HG03280 (cell line): ENCODE measurements at regions not wholly inside any gene's neighbourhood (a gene's known extent, or its start where the extent isn't known, plus 50 kb on each side); places are given as distances from the start of the nearest gene placed in this dataset.
"Not testable (repeated sequence)": the region's sequence is repeated elsewhere in the genome, so short reads cannot be mapped to it uniquely, and the experiment has no call there.

Source experiments
- ATAC-seq: cut with Tn5 transposase; IDR thresholded peaks from one replicate; pipeline ENCODE4 v1.9.1; 2021; ENCODE audit warnings: mild to moderate bottlenecking, moderate library complexity; ENCODE audit not compliant: unreplicated experiment

DNA sequence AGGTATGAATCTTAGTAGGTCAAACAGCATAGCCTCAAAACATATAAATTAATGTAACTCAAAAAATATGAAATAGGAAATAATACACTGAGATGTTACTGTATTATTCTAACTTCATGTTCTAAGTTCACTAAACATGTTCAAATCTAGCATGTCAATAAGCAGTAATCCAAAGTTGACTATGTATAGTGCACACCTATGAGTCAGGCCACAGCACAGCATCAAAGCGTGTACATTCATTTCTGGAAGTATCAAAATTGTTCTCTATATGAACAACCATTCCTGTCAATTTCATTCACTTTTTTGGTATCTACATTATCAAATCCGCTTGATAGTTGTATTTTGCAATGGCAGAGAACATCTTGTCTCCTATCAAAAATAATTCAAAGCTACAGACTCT lies 418.9 kb upstream of the POM121L12 start:
- ATAC-seq: no peak

DNA sequence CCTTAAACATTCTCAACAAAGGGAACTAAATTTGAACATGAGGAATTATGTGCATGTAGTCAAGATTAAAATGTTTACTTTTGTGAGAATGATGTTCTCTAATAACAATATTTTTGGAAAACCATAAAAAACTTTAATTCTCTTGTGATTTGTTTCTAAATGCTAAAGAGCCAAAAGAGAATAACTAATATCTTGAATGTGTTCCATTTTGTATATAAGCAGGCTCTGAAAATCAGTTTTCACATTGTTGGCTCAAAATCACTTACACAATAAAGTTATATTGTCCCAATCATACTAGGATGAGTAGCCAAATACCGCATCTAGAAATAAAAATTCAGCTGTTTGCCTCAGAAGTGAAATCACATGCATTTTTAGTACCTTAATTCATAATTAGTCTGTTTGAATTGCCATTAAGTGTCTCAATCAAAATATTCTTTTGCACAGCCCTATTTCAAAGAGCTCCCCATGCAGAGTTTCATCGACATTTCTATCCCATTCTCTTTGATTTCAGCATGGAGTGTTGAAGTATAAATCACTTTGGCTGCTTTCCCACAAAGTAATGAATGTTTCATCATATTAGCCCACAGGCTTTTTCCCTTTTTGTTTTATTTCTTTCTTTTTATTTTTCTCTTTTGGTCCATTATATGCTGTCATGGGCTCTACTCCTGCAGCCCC lies 420.3 kb upstream of the POM121L12 start:
- no peak for ATAC-seq

DNA sequence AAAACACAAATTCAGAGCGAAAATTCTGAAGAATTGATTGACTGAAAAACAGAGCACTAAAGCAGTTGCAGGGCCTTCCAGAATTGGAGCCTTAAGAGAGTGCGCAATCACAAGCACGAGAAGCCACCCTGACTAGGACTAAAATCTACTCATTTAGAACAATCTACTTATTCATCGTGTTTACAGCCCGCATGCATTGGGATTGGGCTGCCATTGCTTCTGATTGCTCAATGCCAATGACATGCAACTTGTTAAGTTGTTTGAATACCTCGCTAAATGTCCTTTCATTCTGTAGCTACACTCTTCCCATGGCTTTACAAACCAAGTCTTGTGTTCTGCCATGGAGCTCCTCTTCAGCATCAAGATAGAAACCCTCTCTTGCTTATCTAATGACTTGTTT lies 425.9 kb upstream of the POM121L12 start:
- ATAC-seq: no peak

DNA sequence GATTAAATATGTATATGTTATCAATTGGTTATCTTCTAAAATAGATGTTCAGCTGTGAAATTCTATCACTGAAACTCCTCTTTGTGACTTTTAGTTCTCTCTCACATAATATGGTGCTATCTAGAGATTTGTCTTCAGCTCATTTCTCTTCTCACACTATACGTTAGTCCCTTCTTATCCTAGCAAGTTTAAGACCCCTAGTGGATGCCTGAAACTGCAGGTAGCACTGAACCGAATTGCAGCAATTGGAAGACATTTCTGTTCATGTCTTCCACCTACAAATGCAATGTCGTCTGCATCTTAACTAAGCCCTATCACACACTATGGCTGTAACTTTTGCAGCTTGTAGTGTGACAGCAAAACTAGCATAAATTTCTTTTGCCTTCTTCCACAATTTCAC lies 442.7 kb upstream of the POM121L12 start:
- no peak for ATAC-seq

DNA sequence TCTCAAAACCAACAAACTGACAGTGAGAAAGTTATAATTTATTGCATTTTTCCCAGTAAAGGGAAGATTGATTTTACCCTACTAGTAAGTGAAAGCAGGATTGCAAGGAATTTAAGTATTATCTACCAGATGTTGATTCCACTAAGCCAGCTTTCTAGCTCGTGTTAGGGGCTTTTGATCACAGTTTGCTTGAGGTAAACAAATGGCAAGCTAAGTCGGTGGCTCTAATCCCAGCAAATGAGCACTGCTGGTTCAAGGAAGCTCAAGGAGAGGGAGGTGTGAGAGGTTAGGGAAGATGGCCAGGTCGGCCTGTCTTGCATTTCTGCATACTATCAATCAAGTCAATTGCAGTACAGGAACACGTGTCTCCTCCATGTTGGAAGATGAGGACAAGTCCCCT lies 448.7 kb upstream of the POM121L12 start:
- ATAC-seq: no peak

DNA sequence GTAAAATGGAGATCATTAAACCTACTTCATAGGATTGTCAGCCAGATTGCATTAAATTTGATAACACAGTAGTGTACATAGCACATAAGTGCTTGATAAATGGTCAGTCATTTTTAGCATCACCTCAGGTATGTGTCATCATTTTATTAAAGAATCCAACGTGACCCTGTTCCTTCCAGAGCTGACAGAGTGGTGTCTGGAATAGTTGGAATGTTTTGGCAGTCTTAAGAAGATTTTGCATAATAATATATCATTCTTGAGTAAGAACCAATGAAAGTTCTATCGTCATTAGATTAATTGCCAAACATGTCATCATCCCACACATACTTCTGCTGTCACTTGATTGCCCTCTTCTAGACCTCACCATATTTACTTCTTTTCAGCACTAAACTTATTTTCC lies 451.4 kb upstream of the POM121L12 start:
- ATAC-seq: no peak

DNA sequence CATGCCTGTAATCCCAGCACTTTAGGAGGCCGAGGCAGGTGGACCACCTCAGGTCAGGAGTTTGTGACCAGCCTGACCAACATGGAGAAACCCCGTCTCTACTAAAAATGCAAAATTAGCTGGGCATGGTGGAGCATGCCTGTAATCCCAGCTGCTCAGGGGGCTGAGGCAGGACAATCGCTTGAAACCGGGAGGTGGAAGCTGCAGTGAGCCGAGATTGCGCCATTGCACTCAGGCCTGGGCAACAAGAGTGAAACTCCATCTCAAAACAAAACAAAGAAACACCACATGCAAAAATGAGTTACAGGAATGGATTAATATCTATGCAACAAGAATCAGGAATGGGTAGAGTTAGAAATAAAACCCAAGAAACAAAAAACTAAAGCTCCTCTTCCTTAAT lies 462.3 kb upstream of the POM121L12 start:
- ATAC-seq: not testable (repeated sequence)

DNA sequence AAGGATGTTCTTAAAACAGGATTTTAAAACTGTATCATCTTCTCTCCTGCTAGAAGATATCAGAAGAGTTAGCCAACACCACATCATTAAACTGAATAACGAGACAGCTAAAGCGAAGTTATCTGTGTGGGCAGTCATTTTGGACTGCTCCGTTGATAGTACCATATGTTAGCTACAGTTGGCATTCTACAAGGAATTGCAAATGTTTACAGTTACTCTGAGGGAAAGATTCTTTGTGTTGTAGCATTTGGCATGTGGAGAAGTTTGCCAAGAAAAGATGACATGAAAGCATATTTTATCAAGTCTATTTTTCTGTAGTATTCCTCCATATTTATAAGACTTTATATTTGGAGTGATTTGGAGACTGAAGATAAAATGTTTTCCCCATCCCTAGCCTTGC lies 464.4 kb upstream of the POM121L12 start:
- no peak for ATAC-seq

DNA sequence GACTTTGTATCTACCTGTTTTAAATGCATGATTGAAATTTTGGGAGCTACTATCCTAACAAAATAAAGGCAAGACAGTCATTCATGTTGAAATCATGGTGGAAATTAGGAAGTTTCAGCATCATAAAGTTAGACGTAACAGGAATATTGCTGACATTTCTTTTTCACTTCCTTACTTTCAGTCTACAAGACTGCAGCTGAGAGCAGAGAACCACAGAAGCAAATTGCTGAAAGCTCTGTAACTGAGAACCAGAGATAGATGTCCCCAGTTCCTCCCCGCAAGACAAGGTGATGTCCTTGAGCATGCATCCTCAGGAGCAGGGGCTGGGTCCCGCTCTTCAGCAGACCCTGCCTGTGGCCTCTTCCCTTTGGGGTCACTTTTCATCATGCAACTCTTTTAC lies 466.3 kb upstream of the POM121L12 start:
- no peak for ATAC-seq

DNA sequence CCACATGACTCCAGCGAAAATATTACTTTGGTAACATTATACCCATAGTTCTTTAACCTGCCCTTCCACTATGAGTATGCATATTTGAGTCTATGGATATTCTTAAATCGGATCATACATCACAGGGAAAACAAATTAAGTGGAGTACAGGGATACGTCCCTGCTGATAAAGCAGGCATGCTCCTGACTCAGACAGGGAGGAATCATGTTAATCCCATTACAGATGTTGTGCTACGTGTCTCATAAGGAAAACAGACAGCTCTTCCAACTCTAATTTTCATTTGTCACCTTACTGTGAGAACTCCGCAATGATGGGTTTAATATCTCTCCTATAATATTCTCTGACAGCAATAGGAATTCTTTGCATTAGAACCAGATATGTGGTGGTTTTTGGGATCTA lies 469.5 kb upstream of the POM121L12 start:
- no peak for ATAC-seq

DNA sequence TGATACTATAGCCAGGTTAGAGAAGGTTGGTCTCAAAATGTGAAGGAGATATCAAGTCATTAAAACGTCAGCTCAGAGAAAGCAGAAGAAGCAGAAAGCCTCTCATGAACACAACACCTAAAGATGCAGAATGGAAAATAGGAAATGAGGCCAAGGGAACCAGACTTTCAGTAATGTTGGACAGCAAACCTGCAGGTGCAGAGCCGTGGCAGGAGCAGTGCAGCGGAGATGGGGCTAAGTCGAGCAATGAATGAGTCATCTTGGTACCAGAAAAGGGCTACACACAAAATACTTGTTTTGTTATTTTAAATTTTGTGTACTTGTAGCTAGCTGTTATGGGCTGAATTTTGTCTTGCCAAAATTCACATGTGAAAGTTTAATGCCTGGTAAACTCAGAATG lies 479.6 kb upstream of the POM121L12 start:
- no peak for ATAC-seq

DNA sequence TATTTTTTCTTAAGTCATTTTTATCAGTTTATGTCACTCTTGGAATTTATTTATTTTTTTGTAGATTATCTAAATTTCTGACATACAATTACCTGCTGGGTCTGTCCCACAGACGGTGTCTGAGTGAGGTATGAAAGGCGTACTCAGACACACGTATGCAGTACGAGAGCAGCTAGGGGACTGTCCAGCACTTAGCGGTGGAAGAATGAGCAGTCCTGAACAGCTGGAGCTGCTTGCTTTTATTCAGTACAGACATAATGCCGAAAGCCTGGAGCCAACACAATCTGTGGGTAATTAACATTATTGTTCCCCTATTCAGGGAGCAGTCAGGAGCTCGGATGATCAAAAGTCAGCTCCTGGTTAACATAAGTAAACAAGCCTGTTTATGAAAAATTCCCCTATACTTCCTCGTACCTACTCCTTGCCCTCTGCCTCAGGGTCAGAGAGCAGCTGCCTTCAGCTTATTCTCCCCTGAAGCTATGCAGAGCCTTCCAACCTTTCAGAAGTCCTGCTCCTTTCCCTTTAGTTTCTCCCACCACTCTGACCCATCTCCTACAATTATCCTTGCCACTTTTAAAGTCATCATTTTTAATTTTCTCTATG lies 488.0 kb upstream of the POM121L12 start:
- ATAC-seq: no peak

DNA sequence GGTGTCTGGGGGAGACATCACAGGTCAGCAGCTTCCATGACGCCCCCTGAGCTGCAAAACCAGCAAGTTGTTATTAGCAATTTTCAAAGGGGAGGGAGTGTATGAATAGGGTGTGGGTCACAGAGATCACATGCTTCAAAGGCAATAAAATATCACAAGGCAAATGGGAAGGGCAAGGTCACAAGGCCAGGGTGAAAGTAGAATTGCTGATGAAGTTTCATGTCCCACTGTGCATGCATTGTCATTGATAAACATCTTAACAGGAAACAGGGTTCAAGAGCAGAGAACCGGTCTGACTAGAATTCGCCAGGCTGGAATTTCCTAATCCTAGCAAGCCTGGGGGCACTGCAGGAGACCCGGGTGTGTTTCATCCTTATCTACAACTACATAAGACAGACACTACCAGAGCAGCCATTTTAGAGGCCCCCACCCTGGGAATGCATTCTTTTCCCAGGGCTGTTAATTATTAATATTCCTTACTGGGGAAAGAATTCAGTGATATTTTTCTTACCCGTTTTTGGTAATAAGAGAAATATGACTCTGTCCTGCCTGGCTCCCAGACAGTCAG lies 494.2 kb upstream of the POM121L12 start:
- ATAC-seq: not testable (repeated sequence)

DNA sequence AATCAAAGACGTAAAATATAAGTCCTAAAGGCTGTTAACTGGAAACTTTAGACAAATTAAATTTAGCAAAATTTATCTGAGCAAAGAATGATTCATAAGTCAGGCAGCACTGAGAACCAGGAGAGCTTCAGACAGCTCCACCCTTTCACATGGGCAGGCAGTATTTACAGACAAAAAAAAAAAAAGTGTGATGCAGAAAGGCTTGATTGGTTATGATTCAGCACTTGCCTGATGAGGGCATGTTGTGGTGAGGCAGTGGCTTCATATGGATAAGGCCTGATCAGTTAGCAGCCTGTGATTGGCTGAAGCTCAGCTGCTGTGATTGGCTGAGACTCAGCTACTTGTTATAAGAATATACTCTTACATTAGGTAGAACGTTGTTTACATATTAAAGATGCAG lies 495.4 kb upstream of the POM121L12 start:
- ATAC-seq: no peak

DNA sequence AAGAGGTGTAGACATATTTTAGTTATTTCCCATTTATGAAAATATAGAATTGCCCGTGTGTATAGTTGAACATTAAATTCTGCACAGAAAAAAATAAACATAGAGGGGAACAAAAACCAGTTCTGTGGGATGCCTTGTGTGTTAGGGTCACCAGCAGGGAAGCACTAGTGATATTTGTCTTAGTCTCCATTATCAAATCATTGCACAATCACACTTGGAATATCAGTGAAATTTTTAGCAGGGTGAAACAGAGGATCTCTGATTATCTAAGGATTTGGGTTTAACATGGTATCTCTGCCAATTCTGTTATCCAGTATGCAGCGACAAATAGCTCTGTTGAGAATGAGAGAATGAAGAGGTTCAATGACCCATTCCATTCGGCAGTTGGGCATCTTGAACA lies 496.0 kb upstream of the POM121L12 start:
- no peak for ATAC-seq

DNA sequence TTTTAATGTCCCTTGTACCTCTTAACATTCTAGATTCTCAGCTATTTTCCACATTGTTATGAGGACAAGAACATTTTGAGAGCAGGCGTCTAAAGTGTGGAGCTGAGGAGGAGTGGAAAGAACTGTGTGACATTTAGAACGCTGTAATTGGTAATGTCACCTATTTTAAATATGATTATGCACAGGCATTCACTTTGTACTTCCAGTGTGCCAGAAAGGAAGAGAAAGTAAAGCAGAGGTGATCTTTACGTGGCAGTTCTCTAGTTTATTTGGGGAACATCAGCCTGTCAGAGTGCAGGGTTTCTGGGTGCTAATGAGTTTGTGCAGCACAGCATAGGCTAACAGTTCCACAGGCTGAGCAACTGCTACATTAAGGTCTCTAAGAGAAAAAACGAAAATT lies 498.4 kb upstream of the POM121L12 start:
- ATAC-seq: no peak

DNA sequence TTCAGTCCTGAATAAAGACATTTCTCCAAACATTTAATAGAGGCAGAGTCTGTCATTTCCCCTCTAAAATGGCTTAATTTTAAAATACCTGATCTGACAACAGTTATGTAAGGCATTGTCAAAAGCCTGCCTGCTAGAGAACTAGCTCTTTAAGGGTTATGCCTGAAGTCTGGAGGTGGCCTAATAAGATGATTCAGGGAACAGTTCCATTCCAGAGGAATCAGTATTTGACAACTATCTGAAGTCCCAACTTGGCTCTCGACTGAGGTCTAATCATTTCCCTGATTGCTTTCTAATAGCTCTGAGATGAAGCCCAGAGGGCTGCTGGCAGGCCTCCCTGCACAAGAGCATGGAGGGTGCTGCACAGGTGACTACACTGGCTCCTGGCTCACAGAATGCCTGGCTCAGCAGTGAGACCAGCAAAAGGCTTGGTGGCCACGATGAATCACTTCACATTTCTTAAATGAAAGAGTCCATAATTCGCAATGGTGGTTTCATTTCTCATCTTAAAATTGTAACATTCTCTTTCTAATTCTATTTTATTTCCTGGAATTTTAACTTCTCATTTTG lies 509.6 kb upstream of the POM121L12 start:
- ATAC-seq: no peak

DNA sequence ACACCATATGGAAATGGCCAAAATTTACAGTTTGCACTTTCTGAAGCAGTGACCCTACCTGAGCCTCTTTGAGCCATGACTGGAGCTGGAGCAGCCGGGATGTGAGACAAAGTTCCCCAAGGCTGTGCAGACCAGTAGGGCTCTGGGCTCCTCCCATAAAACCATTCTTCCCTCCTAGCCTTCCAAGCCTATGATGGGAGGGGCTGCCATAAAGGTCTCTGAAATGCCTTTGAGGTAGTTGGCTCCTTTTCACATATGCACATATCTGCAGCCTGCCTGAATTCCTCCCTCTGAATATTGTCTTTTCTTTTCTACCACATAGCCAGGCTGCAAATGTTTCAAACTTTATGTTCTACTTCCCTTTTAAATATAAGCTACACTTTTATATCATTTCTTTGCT lies 516.6 kb upstream of the POM121L12 start:
- no peak for ATAC-seq

DNA sequence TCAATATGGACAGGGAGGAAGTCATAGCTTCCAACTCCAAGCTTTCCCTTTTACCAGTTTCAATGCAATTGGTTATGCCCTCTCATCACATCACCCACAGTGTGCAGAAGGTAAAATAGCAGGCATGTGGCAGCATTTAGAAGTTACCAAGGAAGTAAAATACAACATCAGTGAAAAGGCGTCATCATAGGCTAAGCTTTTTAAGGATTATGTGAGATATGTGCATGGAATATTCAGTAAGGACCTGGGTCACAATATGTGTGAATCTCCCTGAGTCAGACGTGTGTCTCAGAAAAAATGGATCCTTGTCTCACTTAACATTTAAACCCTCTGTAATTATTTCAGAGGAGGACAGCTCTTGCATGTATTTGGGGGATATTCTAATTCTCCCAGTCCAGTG lies 522.8 kb upstream of the POM121L12 start:
- ATAC-seq: no peak

DNA sequence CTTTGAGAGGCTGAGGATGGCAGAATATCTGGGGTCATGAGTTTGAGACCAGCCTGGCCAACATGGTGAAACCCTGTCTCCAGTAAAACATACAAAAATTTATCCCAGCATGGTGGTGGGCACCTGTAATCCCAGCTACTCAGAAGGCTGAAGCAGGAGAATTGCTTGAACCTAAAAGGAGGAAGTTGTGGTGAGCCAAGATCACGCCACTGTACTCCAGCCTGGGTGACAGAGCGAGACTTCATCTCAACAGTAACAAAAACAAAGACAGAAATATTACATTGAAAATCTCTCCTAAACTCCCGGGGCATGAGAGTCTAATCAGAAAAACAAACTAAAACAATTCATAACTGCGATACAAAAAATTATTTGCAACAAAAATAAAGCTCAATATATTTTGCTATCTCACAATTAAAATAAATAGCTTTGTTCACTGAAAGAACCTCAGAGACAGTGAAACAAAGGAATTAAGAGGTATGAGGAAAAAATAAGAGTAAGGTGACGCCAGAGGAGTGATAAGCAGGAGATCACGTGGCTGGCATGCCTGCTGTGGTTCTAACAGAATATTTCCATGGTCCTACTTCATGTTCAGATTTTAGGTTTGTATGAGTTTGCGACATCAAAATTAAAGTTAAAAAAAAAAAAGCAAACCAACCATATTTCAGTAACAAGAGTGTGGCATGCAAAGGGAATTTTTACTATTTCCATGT lies 527.7 kb upstream of the POM121L12 start:
- no peak for ATAC-seq

DNA sequence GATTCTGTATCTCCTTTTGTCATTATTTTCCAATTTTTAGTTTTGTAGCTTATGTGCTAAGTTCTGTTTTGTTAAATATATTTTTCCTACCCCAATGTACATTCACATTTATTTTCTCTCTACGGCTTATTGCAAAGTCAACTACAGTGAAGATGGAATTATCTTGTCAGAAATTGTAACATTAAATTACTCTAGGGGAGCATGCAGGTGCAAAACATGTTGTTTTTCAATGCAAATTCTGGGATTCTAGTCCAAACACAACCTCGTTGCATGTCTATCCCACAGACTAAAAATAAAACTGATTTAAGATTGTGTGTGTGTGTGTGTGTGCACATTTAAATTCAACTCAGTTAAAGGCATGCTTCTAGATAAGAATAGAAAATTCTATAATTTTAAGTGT lies 529.1 kb upstream of the POM121L12 start:
- ATAC-seq: no peak

DNA sequence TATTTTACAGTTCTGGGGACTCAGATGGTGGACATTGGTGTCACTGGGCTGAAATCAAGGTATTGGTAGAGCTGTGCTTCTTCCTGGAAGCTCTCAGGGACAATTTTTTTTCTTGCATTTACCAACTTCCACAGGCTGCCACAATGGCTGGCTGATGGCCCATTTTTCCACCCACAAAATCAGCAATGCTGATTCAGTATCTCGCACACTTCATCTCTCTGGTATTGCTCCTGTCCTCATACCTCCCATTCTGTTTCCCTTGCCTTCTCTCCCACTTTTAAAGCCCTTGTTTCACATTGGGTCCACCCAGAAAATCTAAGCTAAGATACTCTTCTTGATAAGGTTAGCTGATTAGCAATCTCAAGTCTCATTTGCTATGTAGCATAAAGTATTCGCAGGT lies 530.9 kb upstream of the POM121L12 start:
- ATAC-seq: no peak
